ENCODE measurements at regions not wholly inside any gene's neighbourhood (a gene's known extent, or its start where the extent isn't known, plus 50 kb on each side); places are given as distances from the start of the nearest gene placed in this dataset.

GRCh38 chr16:6493555-6493954 lies 839.1 kb upstream of the RBFOX1 start:
- TF ChIP-seq POLR2A (IDR thresholded peaks at IDR 0.05; ENCODE audit: low read depth, low read length) (no peak), TAF1 (IDR thresholded peaks at IDR 0.05; ENCODE audit: borderline replicate concordance, low read depth, low read length) (no peak), POLR2AphosphoS5 (IDR thresholded peaks at IDR 0.05; ENCODE audit: low read depth, low read length) (no peak)

Data from GM12892 (cell line).